Hepatocyte (in vitro differentiated cells): ENCODE measurements at regions not wholly inside any gene's neighbourhood (a gene's known extent, or its start where the extent isn't known, plus 50 kb on each side); places are given as distances from the start of the nearest gene placed in this dataset.

Experiments
- EZH2 ChIP-seq: fragments of 200-600 bp; sonication (generic); IDR thresholded peaks from 2 replicates; pipeline ENCODE4 v1.6.1; 2016; ENCODE audit warnings: antibody characterized with exemption, mild to moderate bottlenecking, borderline replicate concordance
- EZH2phosphoT487 ChIP-seq: fragments of 200-600 bp; sonication (generic); IDR thresholded peaks from one replicate; pipeline ENCODE4 v1.6.1; 2018; ENCODE audit warnings: antibody characterized with exemption, mild to moderate bottlenecking, low read depth, moderate library complexity; ENCODE audit not compliant: unreplicated experiment, severe bottlenecking
- TF ChIP-seq, protein P1 (sequence below): fragments of 200-600 bp; sonication (generic); IDR thresholded peaks from 2 replicates; pipeline ENCODE4 v1.5.1; 2016; ENCODE audit warnings: antibody characterized with exemption, mild to moderate bottlenecking; ENCODE audit not compliant: poor library complexity

DNA sequence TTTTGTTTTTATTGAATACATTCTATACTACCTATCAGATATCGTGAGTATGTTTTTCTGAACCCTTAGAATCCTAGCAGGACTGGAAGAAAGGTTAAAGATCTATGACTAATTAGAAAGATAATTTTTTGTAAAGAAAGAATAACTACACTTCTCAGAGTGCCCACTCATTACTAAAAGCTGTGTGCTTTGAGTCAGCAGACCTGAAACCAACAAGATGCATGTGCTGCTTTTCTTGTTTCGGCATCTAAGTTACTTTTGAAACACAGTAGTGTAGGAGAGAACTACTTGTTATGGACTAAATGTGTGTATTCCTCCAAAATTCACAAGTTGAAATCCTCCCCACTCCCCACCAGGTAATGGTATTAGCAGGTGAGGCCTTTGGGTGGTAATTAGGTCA, 127.8 kb upstream of the ESRRG start:
- TF ChIP-seq, protein P1, sequence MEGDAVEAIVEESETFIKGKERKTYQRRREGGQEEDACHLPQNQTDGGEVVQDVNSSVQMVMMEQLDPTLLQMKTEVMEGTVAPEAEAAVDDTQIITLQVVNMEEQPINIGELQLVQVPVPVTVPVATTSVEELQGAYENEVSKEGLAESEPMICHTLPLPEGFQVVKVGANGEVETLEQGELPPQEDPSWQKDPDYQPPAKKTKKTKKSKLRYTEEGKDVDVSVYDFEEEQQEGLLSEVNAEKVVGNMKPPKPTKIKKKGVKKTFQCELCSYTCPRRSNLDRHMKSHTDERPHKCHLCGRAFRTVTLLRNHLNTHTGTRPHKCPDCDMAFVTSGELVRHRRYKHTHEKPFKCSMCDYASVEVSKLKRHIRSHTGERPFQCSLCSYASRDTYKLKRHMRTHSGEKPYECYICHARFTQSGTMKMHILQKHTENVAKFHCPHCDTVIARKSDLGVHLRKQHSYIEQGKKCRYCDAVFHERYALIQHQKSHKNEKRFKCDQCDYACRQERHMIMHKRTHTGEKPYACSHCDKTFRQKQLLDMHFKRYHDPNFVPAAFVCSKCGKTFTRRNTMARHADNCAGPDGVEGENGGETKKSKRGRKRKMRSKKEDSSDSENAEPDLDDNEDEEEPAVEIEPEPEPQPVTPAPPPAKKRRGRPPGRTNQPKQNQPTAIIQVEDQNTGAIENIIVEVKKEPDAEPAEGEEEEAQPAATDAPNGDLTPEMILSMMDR, result no peak
- TF ChIP-seq EZH2 (no peak), EZH2phosphoT487 (no peak)
